Loucy (cell line): ENCODE measurements at regions not wholly inside any gene's neighbourhood (a gene's known extent, or its start where the extent isn't known, plus 50 kb on each side); places are given as distances from the start of the nearest gene placed in this dataset.

Experiments
- H2AFZ ChIP-seq: fragments of 200-600 bp; sonication (generic); 2 replicates; pipeline ENCODE4 v1.6.0; 2016; ENCODE audit warnings: antibody characterized with exemption, mild to moderate bottlenecking, low read length, moderate library complexity
- H3F3A ChIP-seq: fragments of 200-600 bp; 2 replicates; pipeline ENCODE4 v1.6.0; 2016; ENCODE audit warnings: antibody characterized with exemption, low read depth, mild to moderate bottlenecking
- H3K27me3 ChIP-seq: fragments of 200-600 bp; sonication (generic); 2 replicates; pipeline ENCODE4 v1.6.1; 2014; ENCODE audit warnings: low read length, mild to moderate bottlenecking; ENCODE audit not compliant: insufficient read depth, poor library complexity, severe bottlenecking
- H3K36me3 ChIP-seq: fragments of 200-600 bp; sonication (generic); 2 replicates; pipeline ENCODE4 v1.6.1; 2016; ENCODE audit warnings: low read length; ENCODE audit not compliant: insufficient read depth
- H3K4me1 ChIP-seq: fragments of 200-600 bp; sonication (generic); 2 replicates; pipeline ENCODE4 v1.5.1; 2014; ENCODE audit warnings: low read length, mild to moderate bottlenecking; ENCODE audit not compliant: insufficient read depth, poor library complexity, severe bottlenecking
- H3K4me2 ChIP-seq: fragments of 200-600 bp; sonication (generic); 2 replicates; pipeline ENCODE4 v1.6.0; 2014; ENCODE audit warnings: antibody characterized with exemption, low read length, low read depth, mild to moderate bottlenecking; ENCODE audit not compliant: poor library complexity, severe bottlenecking
- H3K4me3 ChIP-seq: fragments of 200-600 bp; sonication (generic); 2 replicates; pipeline ENCODE4 v1.5.1; 2014; ENCODE audit warnings: low read length, mild to moderate bottlenecking, mixed read lengths; ENCODE audit not compliant: poor library complexity, severe bottlenecking
- H3K79me2 ChIP-seq: fragments of 200-600 bp; sonication (generic); 2 replicates; pipeline ENCODE4 v1.6.1; 2014; ENCODE audit warnings: low read length; ENCODE audit not compliant: insufficient read depth
- H3K9ac ChIP-seq: fragments of 200-600 bp; sonication (generic); 2 replicates; pipeline ENCODE4 v1.6.0; 2014; ENCODE audit warnings: mild to moderate bottlenecking, low read depth, low read length, moderate library complexity; ENCODE audit not compliant: poor library complexity, severe bottlenecking
- H3K9me2 ChIP-seq: fragments of 200-600 bp; sonication (generic); replicated peaks from 2 replicates; pipeline ENCODE4 v1.6.1; 2016; ENCODE audit warnings: low read depth, low read length, mixed read lengths
- H3K9me3 ChIP-seq: fragments of 200-600 bp; sonication (generic); 2 replicates; pipeline ENCODE4 v1.6.1; 2014; ENCODE audit warnings: mild to moderate bottlenecking, antibody characterized with exemption, low read length, low read depth; ENCODE audit not compliant: insufficient read depth
- H4K20me1 ChIP-seq: fragments of 200-600 bp; sonication (generic); 2 replicates; pipeline ENCODE4 v1.6.0; 2014; ENCODE audit warnings: antibody characterized with exemption, low read length, mild to moderate bottlenecking; ENCODE audit not compliant: insufficient read depth, poor library complexity, severe bottlenecking
- CTCF ChIP-seq: fragments of 200-600 bp; sonication (generic); conservative IDR thresholded peaks from 2 replicates; pipeline ENCODE4 v1.5.1; 2014; ENCODE audit warnings: mild to moderate bottlenecking, antibody characterized with exemption, low read length
- EZH2phosphoT487 ChIP-seq: fragments of 200-600 bp; IDR thresholded peaks from 2 replicates; pipeline ENCODE4 v1.6.1; 2018; ENCODE audit warnings: antibody characterized with exemption, mild to moderate bottlenecking, moderate library complexity, borderline replicate concordance

DNA sequence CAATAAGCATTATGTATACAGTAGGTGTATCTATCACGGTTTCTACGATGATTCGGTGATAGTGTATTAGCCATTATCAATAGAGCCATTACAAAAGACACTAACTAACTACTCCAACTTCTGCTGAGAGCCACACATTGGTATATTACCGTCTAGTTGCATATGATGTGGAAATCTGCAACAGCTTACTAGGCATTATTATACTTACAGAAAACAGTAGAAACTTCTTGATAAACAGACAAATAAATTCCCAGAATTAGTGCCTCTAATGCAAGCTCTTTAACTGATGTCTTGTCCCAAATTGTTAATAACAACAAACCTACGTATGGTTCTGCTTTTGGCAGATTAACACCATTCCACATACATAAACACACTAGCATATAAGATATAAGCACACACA is 1923.0 kb upstream of the PIK3C3 start:
- TF ChIP-seq EZH2phosphoT487 (no peak), CTCF (no peak)
- no peaks in the 10 kb centered on the region for H4K20me1 ChIP-seq
- H3K4me2 ChIP-seq: no peak overlapping the region
- no peak overlapping the region for H3K4me3 ChIP-seq
- H3K79me2 ChIP-seq: no peaks in the 10 kb centered on the region
- no peaks in the 10 kb centered on the region for H3F3A ChIP-seq
- H3K4me1 ChIP-seq: no peaks in the 10 kb centered on the region
- H3K9me3 ChIP-seq: 0 out of 2 replicates have a peak, but pooled peaks cover 3% of the 10 kb centered on the region
- no peak overlapping the region for H2AFZ ChIP-seq
- H3K9ac ChIP-seq: no peak overlapping the region
- H3K27me3 ChIP-seq: no peaks in the 10 kb centered on the region
- no peaks in the 10 kb centered on the region for H3K36me3 ChIP-seq
- H3K9me2 ChIP-seq: no peaks in the 10 kb centered on the region

DNA sequence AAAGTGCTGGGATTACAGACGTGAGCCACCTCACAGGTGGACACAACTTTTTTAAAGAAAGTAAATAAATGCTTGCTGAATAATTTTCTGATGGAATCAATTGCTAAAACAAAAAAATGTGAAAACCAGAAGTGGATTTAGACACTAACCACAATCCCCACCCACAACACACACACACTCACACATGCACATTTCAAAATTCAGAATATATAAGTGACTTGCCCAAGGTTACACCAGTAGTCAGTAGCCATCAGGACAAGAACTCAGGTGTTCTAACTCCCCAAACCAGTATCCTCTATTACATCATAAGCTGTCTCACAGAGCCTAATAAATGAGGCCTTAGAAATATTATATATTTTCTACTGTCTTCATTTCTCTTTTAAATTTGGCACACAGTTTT is 1923.6 kb upstream of the PIK3C3 start:
- Histone ChIP-seq H3F3A (no peaks in the 10 kb centered on the region), H2AFZ (no peak overlapping the region), H3K27me3 (no peaks in the 10 kb centered on the region), H3K4me1 (no peaks in the 10 kb centered on the region), H3K9me2 (no peaks in the 10 kb centered on the region), H3K4me2 (no peak overlapping the region), H3K36me3 (no peaks in the 10 kb centered on the region), H3K9ac (no peak overlapping the region), H3K9me3 (0 out of 2 replicates have a peak, but pooled peaks cover 3% of the 10 kb centered on the region), H3K4me3 (no peak overlapping the region), H3K79me2 (no peaks in the 10 kb centered on the region), H4K20me1 (no peaks in the 10 kb centered on the region)
- TF ChIP-seq CTCF: no peak
- TF ChIP-seq EZH2phosphoT487: no peak

DNA sequence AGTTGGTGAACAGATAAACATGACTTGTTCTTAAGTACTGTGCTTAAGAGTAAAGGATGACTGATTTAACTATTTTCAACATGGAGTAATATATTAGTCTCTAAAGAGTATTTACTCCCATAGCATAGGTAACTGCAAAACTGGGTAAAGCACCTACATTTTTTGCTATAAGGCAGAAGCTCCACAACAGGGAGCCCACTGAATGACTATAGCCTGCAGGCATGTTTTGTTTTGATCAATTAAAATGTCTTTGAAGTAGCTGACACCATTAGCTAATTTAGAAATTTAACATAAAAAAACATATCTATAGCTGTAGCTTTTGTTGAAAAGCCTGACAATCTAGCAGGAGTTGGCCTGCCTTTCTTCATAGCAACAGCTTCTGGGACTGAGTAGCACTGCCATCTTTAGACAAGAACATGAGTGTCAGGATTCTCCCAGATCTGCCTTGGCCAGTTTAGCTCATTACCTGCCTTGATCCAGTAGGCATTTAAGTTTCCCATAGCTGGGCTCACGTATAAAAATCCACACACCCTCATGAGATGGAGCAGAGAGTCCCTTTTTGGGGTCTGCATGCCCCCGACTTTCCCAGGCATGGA is 1935.1 kb upstream of the PIK3C3 start:
- Histone ChIP-seq H3K9me3 (0 out of 2 replicates have a peak, but pooled peaks cover 2% of the 10 kb centered on the region), H3K9ac (no peak overlapping the region), H3K79me2 (no peaks in the 10 kb centered on the region), H3K4me2 (no peak overlapping the region), H3K36me3 (no peaks in the 10 kb centered on the region), H2AFZ (no peak overlapping the region), H3K4me1 (no peaks in the 10 kb centered on the region), H3K27me3 (no peaks in the 10 kb centered on the region), H4K20me1 (no peaks in the 10 kb centered on the region), H3K9me2 (no peaks in the 10 kb centered on the region), H3K4me3 (no peak overlapping the region), H3F3A (no peaks in the 10 kb centered on the region)
- TF ChIP-seq EZH2phosphoT487: no peak
- TF ChIP-seq CTCF: no peak
